Dendritic cell treated with granulocyte-macrophage colony-stimulating factor and Interleukin-4, amounts not matched to agents 40 ng/mL and 50 ng/mL, for 4 days (primary cell): ENCODE measurements at regions not wholly inside any gene's neighbourhood (a gene's known extent, or its start where the extent isn't known, plus 50 kb on each side); places are given as distances from the start of the nearest gene placed in this dataset.

Experiments used
- H3K27ac Mint-ChIP-seq: one replicate; pipeline ENCODE4 v1.8.0; 2022; ENCODE audit warnings: mild to moderate bottlenecking, mixed read lengths
- H3K27me3 Mint-ChIP-seq: one replicate; pipeline ENCODE4 v1.8.0; 2022; ENCODE audit warnings: mild to moderate bottlenecking, mixed read lengths
- H3K36me3 Mint-ChIP-seq: one replicate; pipeline ENCODE4 v1.8.0; 2022; ENCODE audit warnings: low read depth, mixed read lengths
- H3K4me1 Mint-ChIP-seq: one replicate; pipeline ENCODE4 v1.8.0; 2022; ENCODE audit warnings: low read depth, mixed read lengths
- H3K4me3 Mint-ChIP-seq: one replicate; pipeline ENCODE4 v1.8.0; 2022; ENCODE audit warnings: mild to moderate bottlenecking, moderate library complexity, mixed read lengths
- H3K9me3 Mint-ChIP-seq: one replicate; pipeline ENCODE4 v1.8.0; 2022; ENCODE audit warnings: mixed read lengths
- intact Hi-C: fragments of 100-400 bp; cut with micrococcal nuclease; formaldehyde crosslinking; loops from one replicate; pipeline ENCODE4 v1.15.0; 2022

GRCh38 chr16:6852643-6853225 is 479.9 kb upstream of the RBFOX1 start:
- H3K4me1 Mint-ChIP-seq, result no peaks in the 10 kb centered on the region
- H3K4me3 Mint-ChIP-seq, result no peak overlapping the region
- no peak overlapping the region for H3K27ac Mint-ChIP-seq
- H3K27me3 Mint-ChIP-seq, result no peaks in the 10 kb centered on the region
- no peaks in the 10 kb centered on the region for H3K9me3 Mint-ChIP-seq
- intact Hi-C loops, result no loop called here
- H3K36me3 Mint-ChIP-seq, result no peaks in the 10 kb centered on the region

DNA sequence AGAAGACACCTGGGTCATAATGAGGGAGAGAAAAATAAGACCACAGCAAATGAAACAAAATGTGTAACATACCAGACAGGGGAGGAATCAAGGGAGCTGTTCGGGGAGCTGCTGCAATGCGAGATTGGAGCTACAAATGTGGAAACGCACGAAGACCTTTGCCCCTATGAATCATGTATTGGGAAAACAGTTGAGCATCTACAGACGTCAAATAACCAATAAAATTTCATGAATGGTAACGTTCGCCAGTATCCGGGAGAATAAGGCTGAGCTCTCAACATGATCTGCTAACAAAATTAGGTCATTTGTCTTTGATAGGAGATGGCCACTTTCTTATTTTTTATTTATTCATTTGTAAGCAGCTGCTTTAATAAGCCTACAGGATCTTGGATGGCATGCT is 486.2 kb upstream of the RBFOX1 start:
- no peaks in the 10 kb centered on the region for H3K36me3 Mint-ChIP-seq
- H3K4me3 Mint-ChIP-seq, result no peak overlapping the region
- no peaks in the 10 kb centered on the region for H3K27me3 Mint-ChIP-seq
- intact Hi-C loops, result no loop called here
- H3K9me3 Mint-ChIP-seq, result peaks cover 11% of the 10 kb centered on the region
- H3K4me1 Mint-ChIP-seq, result no peaks in the 10 kb centered on the region
- no peak overlapping the region for H3K27ac Mint-ChIP-seq

DNA sequence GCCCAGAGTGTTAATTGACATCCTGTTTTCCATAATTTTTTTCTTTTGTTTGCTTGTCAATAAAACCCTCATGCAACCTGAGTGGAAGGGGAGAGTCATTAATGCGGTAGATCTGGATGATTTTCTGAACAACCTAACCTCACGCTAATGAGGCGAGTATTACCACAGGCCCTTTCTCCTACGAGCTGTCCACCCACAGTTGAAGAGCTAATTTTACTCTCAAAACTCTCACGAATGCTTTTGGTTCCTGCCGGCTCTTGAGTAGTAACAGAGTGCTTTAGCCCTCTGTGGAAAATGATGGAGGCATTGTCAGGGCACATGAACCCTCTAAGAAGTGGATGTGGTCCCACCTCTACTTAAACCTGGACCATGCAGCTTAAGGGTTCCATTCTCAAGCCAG is 491.3 kb upstream of the RBFOX1 start:
- Mint-ChIP-seq H3K27me3 (no peaks in the 10 kb centered on the region), H3K27ac (no peak overlapping the region), H3K36me3 (no peaks in the 10 kb centered on the region), H3K9me3 (peaks cover 11% of the 10 kb centered on the region), H3K4me1 (no peaks in the 10 kb centered on the region), H3K4me3 (no peak overlapping the region)
- intact Hi-C loops, result no loop called here

GRCh38 chr16:6837722-6838121 is 494.9 kb upstream of the RBFOX1 start:
- no peak overlapping the region for H3K27ac Mint-ChIP-seq
- intact Hi-C loops, result no loop called here
- H3K4me3 Mint-ChIP-seq, result no peak overlapping the region
- H3K4me1 Mint-ChIP-seq, result no peaks in the 10 kb centered on the region
- H3K27me3 Mint-ChIP-seq, result no peaks in the 10 kb centered on the region
- H3K36me3 Mint-ChIP-seq, result no peaks in the 10 kb centered on the region
- H3K9me3 Mint-ChIP-seq, result no peaks in the 10 kb centered on the region

DNA sequence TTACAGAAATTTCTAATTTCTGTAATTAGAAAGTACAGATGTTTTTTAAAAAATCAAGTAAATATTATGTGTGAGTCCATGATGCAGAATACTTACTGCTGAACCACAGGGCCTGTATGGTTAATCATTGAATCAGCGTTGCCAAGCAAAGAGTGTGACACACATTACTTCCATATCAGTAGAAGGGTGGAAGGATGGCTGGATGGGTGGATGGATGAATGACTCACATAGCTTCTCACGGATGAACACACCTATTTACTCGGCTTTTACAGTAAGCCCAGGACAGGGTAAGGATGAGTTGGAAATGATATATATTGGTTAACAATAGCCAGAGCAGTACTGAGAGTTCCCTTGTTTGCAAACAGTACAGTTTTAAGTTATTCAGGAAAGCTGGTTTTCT is 495.9 kb upstream of the RBFOX1 start:
- no peak overlapping the region for H3K4me3 Mint-ChIP-seq
- no peak overlapping the region for H3K27ac Mint-ChIP-seq
- H3K9me3 Mint-ChIP-seq, result no peaks in the 10 kb centered on the region
- no peaks in the 10 kb centered on the region for H3K36me3 Mint-ChIP-seq
- H3K27me3 Mint-ChIP-seq, result no peaks in the 10 kb centered on the region
- intact Hi-C loops, result no loop called here
- H3K4me1 Mint-ChIP-seq, result no peaks in the 10 kb centered on the region

DNA sequence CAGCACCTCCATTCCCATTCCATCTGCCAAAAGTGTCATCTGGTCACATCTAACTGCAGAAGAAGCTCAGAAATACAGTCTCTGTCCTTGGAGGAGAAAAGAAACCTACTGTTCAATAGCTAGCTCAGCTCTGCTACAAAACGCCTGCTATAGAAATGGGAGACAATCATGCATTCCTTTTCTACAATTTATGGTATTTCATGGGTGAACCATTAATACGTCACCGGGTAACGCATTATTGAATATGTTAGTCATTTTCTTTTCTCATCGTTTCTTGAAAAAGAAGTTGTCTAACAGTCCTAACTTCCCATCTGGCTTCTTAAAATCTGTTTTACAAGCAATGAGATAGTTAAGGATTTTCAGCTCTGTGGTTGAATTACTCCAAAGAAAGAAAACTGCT is 496.7 kb upstream of the RBFOX1 start:
- H3K4me1 Mint-ChIP-seq, result no peaks in the 10 kb centered on the region
- no peaks in the 10 kb centered on the region for H3K27me3 Mint-ChIP-seq
- intact Hi-C loops, result no loop called here
- H3K27ac Mint-ChIP-seq, result no peak overlapping the region
- no peaks in the 10 kb centered on the region for H3K36me3 Mint-ChIP-seq
- H3K4me3 Mint-ChIP-seq, result no peak overlapping the region
- no peaks in the 10 kb centered on the region for H3K9me3 Mint-ChIP-seq

DNA sequence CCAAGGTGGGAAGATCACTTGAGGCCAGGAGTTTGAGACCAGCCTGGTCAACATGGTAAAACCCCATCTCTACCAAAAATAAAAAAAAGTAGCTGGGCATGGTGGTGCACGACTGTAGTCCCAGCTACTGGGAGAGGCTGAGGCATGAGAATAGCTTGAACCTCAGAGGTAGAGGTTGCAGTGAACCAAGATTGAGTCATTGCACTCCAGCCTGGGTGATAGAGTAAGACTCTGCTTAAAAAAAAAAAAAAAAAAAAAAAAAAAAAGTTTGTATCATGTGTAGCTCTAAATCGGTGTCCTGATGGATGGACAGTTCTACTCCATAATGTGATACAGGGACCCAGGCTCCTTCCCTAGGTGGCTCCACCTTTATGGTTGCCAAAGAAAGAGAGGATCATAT is 497.1 kb upstream of the RBFOX1 start:
- H3K4me1 Mint-ChIP-seq, result no peaks in the 10 kb centered on the region
- intact Hi-C loops, result no loop called here
- no peaks in the 10 kb centered on the region for H3K9me3 Mint-ChIP-seq
- no peak overlapping the region for H3K4me3 Mint-ChIP-seq
- no peaks in the 10 kb centered on the region for H3K36me3 Mint-ChIP-seq
- no peak overlapping the region for H3K27ac Mint-ChIP-seq
- no peaks in the 10 kb centered on the region for H3K27me3 Mint-ChIP-seq

- intact Hi-C loops, result no loop called here
- Mint-ChIP-seq H3K4me1 (peaks cover 10% of the 10 kb centered on the region), H3K9me3 (no peaks in the 10 kb centered on the region), H3K27ac (no peak overlapping the region), H3K4me3 (no peak overlapping the region), H3K36me3 (no peaks in the 10 kb centered on the region), H3K27me3 (no peaks in the 10 kb centered on the region)
These were observed 504.0 kb upstream of the RBFOX1 start for GRCh38 chr16:6828690-6829089.

GRCh38 chr16:6827931-6828330 is 504.7 kb upstream of the RBFOX1 start:
- H3K27ac Mint-ChIP-seq, result peak overlapping the region; percentile 17
- no peaks in the 10 kb centered on the region for H3K36me3 Mint-ChIP-seq
- H3K9me3 Mint-ChIP-seq, result no peaks in the 10 kb centered on the region
- no peaks in the 10 kb centered on the region for H3K27me3 Mint-ChIP-seq
- H3K4me1 Mint-ChIP-seq, result peaks cover 10% of the 10 kb centered on the region
- H3K4me3 Mint-ChIP-seq, result no peak overlapping the region
- intact Hi-C loops, result no loop called here

- Mint-ChIP-seq H3K27me3 (no peaks in the 10 kb centered on the region), H3K9me3 (no peaks in the 10 kb centered on the region), H3K4me1 (peaks cover 10% of the 10 kb centered on the region), H3K4me3 (no peak overlapping the region), H3K36me3 (no peaks in the 10 kb centered on the region), H3K27ac (peak overlapping the region; percentile 17)
- intact Hi-C loops, result no loop called here
These were observed 505.4 kb upstream of the RBFOX1 start for GRCh38 chr16:6827267-6827666.

DNA sequence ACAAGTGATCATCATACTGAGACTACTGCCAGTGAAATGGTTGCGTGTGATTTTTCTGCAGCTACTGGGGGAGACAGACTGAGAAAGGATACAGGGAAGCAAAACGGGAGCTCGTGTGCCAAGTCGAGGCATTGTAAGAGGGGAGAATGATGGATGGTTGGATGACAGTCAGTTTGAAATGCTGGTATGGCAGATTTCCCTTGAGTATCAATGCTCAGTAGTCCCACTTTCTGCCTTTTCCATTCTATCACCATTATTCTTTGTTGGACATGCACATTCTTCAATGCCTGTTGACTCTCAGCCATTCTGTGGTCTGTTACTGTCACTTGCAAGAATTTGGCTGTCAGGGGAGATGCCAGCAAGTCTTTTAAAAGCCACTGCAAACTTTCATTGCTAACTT is 510.6 kb upstream of the RBFOX1 start:
- H3K4me1 Mint-ChIP-seq, result peaks cover 2% of the 10 kb centered on the region
- H3K9me3 Mint-ChIP-seq, result no peaks in the 10 kb centered on the region
- no peaks in the 10 kb centered on the region for H3K27me3 Mint-ChIP-seq
- H3K27ac Mint-ChIP-seq, result no peak overlapping the region
- no peak overlapping the region for H3K4me3 Mint-ChIP-seq
- intact Hi-C loops, result no loop called here
- H3K36me3 Mint-ChIP-seq, result no peaks in the 10 kb centered on the region

GRCh38 chr16:6804461-6804860 is 528.2 kb upstream of the RBFOX1 start:
- Mint-ChIP-seq H3K9me3 (peaks cover 6% of the 10 kb centered on the region), H3K27ac (no peak overlapping the region), H3K27me3 (no peaks in the 10 kb centered on the region), H3K36me3 (no peaks in the 10 kb centered on the region), H3K4me1 (no peaks in the 10 kb centered on the region), H3K4me3 (no peak overlapping the region)
- intact Hi-C loops, result no loop called here

DNA sequence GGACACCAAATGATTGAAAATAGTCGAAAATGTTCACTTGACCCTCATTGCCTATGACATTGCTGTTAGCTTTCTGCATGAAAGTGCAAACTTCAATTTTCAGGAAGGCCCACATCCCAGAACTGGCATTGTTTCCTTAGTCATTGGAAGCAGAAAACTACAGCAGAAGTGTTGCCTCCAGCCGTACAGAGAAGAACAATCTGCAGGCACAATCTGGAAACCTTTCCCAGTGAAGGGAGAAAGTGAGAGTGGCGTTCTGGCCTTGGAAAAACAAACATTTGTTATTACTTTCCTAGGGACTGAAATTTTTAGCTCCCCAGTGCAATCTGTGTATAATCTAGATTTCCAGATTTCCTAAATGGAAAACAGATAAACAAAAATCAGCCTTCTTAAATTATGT is 529.5 kb upstream of the RBFOX1 start:
- intact Hi-C loops, result no loop called here

GRCh38 chr16:6797223-6797622 is 535.4 kb upstream of the RBFOX1 start:
- peaks cover 17% of the 10 kb centered on the region for H3K9me3 Mint-ChIP-seq
- no peaks in the 10 kb centered on the region for H3K27me3 Mint-ChIP-seq
- no peak overlapping the region for H3K27ac Mint-ChIP-seq
- intact Hi-C loops, result no loop called here
- H3K36me3 Mint-ChIP-seq, result no peaks in the 10 kb centered on the region
- H3K4me1 Mint-ChIP-seq, result no peaks in the 10 kb centered on the region
- H3K4me3 Mint-ChIP-seq, result no peak overlapping the region

More for the DNA sequence above, 529.5 kb upstream of the RBFOX1 start:
- no peaks in the 10 kb centered on the region for H3K27me3 Mint-ChIP-seq
- H3K9me3 Mint-ChIP-seq, result peaks cover 17% of the 10 kb centered on the region
- H3K36me3 Mint-ChIP-seq, result no peaks in the 10 kb centered on the region
- no peak overlapping the region for H3K27ac Mint-ChIP-seq
- H3K4me3 Mint-ChIP-seq, result no peak overlapping the region
- no peaks in the 10 kb centered on the region for H3K4me1 Mint-ChIP-seq

- H3K36me3 Mint-ChIP-seq, result no peaks in the 10 kb centered on the region
These were observed 555.0 kb upstream of the RBFOX1 start for GRCh38 chr16:6777624-6778023.

More at GRCh38 chr16:6777624-6778023, 555.0 kb upstream of the RBFOX1 start:
- Mint-ChIP-seq H3K27ac (no peak overlapping the region), H3K4me3 (no peak overlapping the region), H3K4me1 (no peaks in the 10 kb centered on the region), H3K27me3 (no peaks in the 10 kb centered on the region), H3K9me3 (no peaks in the 10 kb centered on the region)
- intact Hi-C loops, result no loop called here
